GM23338 (cell line): ENCODE measurements at regions not wholly inside any gene's neighbourhood (a gene's known extent, or its start where the extent isn't known, plus 50 kb on each side); places are given as distances from the start of the nearest gene placed in this dataset.

ENCODE experiments used
- ATAC-seq: fragments of 200-7000 bp; cut with Tn5 transposase; 3 replicates; pipeline ENCODE4 v1.9.1; 2020
- DNase-seq: peaks from one replicate; pipeline ENCODE4 v3.0.0-alpha.2; 2015; ENCODE audit warnings: low spot score
- H2AFZ ChIP-seq: fragments of 200-600 bp; sonication (generic); 2 replicates; pipeline ENCODE4 v1.8.0; 2016; ENCODE audit warnings: antibody characterized with exemption, mild to moderate bottlenecking, moderate library complexity
- H3F3A ChIP-seq: fragments of 200-600 bp; sonication (generic); replicated peaks from 2 replicates; pipeline ENCODE4 v1.8.0; 2017; ENCODE audit warnings: antibody characterized with exemption, mixed run types, low read depth
- H3K27ac ChIP-seq: fragments of 200-600 bp; sonication (generic); 2 replicates; pipeline ENCODE4 v1.6.1; 2016; ENCODE audit warnings: low read depth
- H3K27me3 ChIP-seq: fragments of 200-600 bp; sonication (generic); 2 replicates; pipeline ENCODE4 v1.8.0; 2016; ENCODE audit warnings: mild to moderate bottlenecking, mixed run types, moderate library complexity; ENCODE audit not compliant: insufficient read depth
- H3K36me3 ChIP-seq: fragments of 200-600 bp; sonication (generic); 2 replicates; pipeline ENCODE4 v1.8.0; 2016; ENCODE audit warnings: mild to moderate bottlenecking; ENCODE audit not compliant: insufficient read depth
- H3K4me1 ChIP-seq: fragments of 200-600 bp; sonication (generic); 2 replicates; pipeline ENCODE4 v1.8.0; 2016; ENCODE audit warnings: mild to moderate bottlenecking, moderate library complexity; ENCODE audit not compliant: insufficient read depth
- H3K4me2 ChIP-seq: fragments of 200-600 bp; sonication (generic); 2 replicates; pipeline ENCODE4 v1.7.1; 2017; ENCODE audit warnings: mixed run types
- H3K4me3 ChIP-seq: fragments of 200-600 bp; sonication (generic); 2 replicates; pipeline ENCODE4 v1.6.1; 2016; ENCODE audit warnings: mixed run types
- H3K79me2 ChIP-seq: fragments of 200-600 bp; sonication (generic); replicated peaks from 2 replicates; pipeline ENCODE4 v1.8.0; 2017; ENCODE audit warnings: mild to moderate bottlenecking; ENCODE audit not compliant: insufficient read depth
- H3K9me2 ChIP-seq: fragments of 200-600 bp; sonication (generic); 2 replicates; pipeline ENCODE4 v1.8.0; 2017; ENCODE audit not compliant: insufficient read depth
- H4K20me1 ChIP-seq: fragments of 200-600 bp; sonication (generic); replicated peaks from 2 replicates; pipeline ENCODE4 v1.8.0; 2017; ENCODE audit warnings: mild to moderate bottlenecking; ENCODE audit not compliant: insufficient read depth
- H3K27ac Mint-ChIP-seq: 2 replicates; pipeline ENCODE4 v1.8.0; 2020; ENCODE audit warnings: inconsistent platforms, mild to moderate bottlenecking, moderate library complexity, mixed read lengths
- H3K27me3 Mint-ChIP-seq: 3 replicates; pipeline ENCODE4 v1.8.0; 2022; ENCODE audit warnings: low read depth, mild to moderate bottlenecking, moderate library complexity, mixed read lengths, inconsistent platforms; ENCODE audit not compliant: insufficient read depth, poor library complexity
- H3K36me3 Mint-ChIP-seq: 3 replicates; pipeline ENCODE4 v1.8.0; 2021; ENCODE audit warnings: low read depth, mild to moderate bottlenecking, inconsistent platforms, moderate library complexity, mixed read lengths
- H3K4me1 Mint-ChIP-seq: 3 replicates; pipeline ENCODE4 v1.8.0; 2020; ENCODE audit warnings: mild to moderate bottlenecking, inconsistent platforms, mixed read lengths
- H3K4me3 Mint-ChIP-seq: 3 replicates; pipeline ENCODE4 v1.8.0; 2021; ENCODE audit warnings: moderate library complexity, mild to moderate bottlenecking, inconsistent platforms, mixed read lengths
- H3K9me3 Mint-ChIP-seq: 3 replicates; pipeline ENCODE4 v1.8.0; 2020; ENCODE audit warnings: moderate library complexity, mild to moderate bottlenecking, inconsistent platforms, mixed read lengths
- JUNB ChIP-seq: IDR thresholded peaks from one replicate; pipeline ENCODE4 v1.6.1; 2016; ENCODE audit warnings: antibody characterized with exemption; ENCODE audit not compliant: unreplicated experiment
- REST ChIP-seq: IDR thresholded peaks from one replicate; pipeline ENCODE4 v1.6.1; 2018; ENCODE audit warnings: antibody characterized with exemption; ENCODE audit not compliant: unreplicated experiment
- STAT1 ChIP-seq: IDR thresholded peaks from one replicate; pipeline ENCODE4 v1.6.1; 2016; ENCODE audit warnings: antibody characterized with exemption; ENCODE audit not compliant: unreplicated experiment
- ZNF114 ChIP-seq: fragments of 250-450 bp; sonication (Bioruptor Pico); IDR thresholded peaks from 2 replicates; pipeline ENCODE4 v1.5.0; 2020; ENCODE audit warnings: mild to moderate bottlenecking, moderate library complexity
- ZNF331 ChIP-seq: fragments of 250-450 bp; sonication (Bioruptor Pico); IDR thresholded peaks from 2 replicates; pipeline ENCODE4 v1.5.0; 2020; ENCODE audit warnings: low read depth, mild to moderate bottlenecking, moderate library complexity
- TF ChIP-seq, protein P1 (sequence below): fragments of 250-450 bp; sonication (Bioruptor Pico); IDR thresholded peaks from 2 replicates; pipeline ENCODE4 v1.5.0; 2020; ENCODE audit warnings: mild to moderate bottlenecking, moderate library complexity

- TF ChIP-seq, protein P1, sequence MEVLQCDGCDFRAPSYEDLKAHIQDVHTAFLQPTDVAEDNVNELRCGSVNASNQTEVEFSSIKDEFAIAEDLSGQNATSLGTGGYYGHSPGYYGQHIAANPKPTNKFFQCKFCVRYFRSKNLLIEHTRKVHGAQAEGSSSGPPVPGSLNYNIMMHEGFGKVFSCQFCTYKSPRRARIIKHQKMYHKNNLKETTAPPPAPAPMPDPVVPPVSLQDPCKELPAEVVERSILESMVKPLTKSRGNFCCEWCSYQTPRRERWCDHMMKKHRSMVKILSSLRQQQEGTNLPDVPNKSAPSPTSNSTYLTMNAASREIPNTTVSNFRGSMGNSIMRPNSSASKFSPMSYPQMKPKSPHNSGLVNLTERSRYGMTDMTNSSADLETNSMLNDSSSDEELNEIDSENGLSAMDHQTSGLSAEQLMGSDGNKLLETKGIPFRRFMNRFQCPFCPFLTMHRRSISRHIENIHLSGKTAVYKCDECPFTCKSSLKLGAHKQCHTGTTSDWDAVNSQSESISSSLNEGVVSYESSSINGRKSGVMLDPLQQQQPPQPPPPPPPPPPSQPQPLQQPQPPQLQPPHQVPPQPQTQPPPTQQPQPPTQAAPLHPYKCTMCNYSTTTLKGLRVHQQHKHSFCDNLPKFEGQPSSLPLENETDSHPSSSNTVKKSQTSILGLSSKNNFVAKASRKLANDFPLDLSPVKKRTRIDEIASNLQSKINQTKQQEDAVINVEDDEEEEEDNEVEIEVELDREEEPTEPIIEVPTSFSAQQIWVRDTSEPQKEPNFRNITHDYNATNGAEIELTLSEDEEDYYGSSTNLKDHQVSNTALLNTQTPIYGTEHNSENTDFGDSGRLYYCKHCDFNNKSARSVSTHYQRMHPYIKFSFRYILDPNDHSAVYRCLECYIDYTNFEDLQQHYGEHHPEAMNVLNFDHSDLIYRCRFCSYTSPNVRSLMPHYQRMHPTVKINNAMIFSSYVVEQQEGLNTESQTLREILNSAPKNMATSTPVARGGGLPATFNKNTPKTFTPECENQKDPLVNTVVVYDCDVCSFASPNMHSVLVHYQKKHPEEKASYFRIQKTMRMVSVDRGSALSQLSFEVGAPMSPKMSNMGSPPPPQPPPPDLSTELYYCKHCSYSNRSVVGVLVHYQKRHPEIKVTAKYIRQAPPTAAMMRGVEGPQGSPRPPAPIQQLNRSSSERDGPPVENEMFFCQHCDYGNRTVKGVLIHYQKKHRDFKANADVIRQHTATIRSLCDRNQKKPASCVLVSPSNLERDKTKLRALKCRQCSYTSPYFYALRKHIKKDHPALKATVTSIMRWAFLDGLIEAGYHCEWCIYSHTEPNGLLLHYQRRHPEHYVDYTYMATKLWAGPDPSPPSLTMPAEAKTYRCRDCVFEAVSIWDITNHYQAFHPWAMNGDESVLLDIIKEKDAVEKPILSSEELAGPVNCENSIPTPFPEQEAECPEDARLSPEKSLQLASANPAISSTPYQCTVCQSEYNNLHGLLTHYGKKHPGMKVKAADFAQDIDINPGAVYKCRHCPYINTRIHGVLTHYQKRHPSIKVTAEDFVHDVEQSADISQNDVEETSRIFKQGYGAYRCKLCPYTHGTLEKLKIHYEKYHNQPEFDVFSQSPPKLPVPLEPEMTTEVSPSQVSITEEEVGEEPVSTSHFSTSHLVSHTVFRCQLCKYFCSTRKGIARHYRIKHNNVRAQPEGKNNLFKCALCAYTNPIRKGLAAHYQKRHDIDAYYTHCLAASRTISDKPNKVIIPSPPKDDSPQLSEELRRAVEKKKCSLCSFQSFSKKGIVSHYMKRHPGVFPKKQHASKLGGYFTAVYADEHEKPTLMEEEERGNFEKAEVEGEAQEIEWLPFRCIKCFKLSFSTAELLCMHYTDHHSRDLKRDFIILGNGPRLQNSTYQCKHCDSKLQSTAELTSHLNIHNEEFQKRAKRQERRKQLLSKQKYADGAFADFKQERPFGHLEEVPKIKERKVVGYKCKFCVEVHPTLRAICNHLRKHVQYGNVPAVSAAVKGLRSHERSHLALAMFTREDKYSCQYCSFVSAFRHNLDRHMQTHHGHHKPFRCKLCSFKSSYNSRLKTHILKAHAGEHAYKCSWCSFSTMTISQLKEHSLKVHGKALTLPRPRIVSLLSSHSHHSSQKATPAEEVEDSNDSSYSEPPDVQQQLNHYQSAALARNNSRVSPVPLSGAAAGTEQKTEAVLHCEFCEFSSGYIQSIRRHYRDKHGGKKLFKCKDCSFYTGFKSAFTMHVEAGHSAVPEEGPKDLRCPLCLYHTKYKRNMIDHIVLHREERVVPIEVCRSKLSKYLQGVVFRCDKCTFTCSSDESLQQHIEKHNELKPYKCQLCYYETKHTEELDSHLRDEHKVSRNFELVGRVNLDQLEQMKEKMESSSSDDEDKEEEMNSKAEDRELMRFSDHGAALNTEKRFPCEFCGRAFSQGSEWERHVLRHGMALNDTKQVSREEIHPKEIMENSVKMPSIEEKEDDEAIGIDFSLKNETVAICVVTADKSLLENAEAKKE (CRISPR knock-in tag): no peak
- TF ChIP-seq STAT1: no peak
Observed at GRCh38 chr20:48530957-48531356, 296.8 kb downstream of the PREX1 start (continued).

DNA sequence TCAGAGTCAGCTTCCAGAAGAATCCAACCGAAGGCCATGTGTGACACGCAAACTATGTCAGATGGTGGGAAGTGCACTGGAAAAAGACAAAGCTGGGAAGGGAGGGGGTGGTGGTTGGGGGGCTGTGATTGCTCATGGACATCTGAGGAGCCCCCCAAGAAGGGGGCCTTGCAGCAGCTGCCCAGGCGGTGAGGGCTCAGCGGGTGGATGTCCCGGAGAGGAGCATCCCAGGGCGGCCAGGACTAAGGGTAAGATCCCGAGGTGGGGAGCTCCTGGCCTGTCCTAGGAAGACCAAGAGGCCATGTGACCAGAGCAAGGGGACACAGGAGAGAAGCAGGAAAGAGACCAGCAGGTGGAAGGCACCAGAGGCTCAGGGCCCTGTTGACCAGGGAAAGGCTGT, 299.5 kb downstream of the PREX1 start:
- Histone ChIP-seq H3K4me2 (no peak overlapping the region), H3K4me3 (no peak overlapping the region), H3K79me2 (no peaks in the 10 kb centered on the region), H3K36me3 (no peaks in the 10 kb centered on the region), H4K20me1 (no peaks in the 10 kb centered on the region), H3K27ac (no peak overlapping the region), H3F3A (no peaks in the 10 kb centered on the region), H3K9me2 (0 out of 2 replicates have a peak, but pooled peaks cover 1% of the 10 kb centered on the region), H3K4me1 (no peaks in the 10 kb centered on the region), H2AFZ (no peak overlapping the region), H3K27me3 (no peaks in the 10 kb centered on the region)
- Mint-ChIP-seq H3K27ac (no peak overlapping the region), H3K4me1 (no peaks in the 10 kb centered on the region; the same call in 1 of the 3 replicates), H3K36me3 (no peaks in the 10 kb centered on the region), H3K9me3 (no peaks in the 10 kb centered on the region), H3K4me3 (no peak overlapping the region), H3K27me3 (peaks cover 1% of the 10 kb centered on the region)
- ATAC-seq (no peak), DNase-seq (no peak)
- no peak for TF ChIP-seq ZNF114 (CRISPR knock-in tag)
- no peak for TF ChIP-seq ZNF331 (CRISPR knock-in tag)
- TF ChIP-seq REST: no peak
- TF ChIP-seq, protein P1 (CRISPR knock-in tag): no peak
- TF ChIP-seq JUNB: no peak
- TF ChIP-seq STAT1: no peak
